Esophagus muscularis mucosa (tissue), 4 donors: ENCODE measurements at regions not wholly inside any gene's neighbourhood (a gene's known extent, or its start where the extent isn't known, plus 50 kb on each side); places are given as distances from the start of the nearest gene placed in this dataset.
"Not testable (repeated sequence)": the region's sequence is repeated elsewhere in the genome, so short reads cannot be mapped to it uniquely, and the experiment has no call there.

Experiments
- DNase-seq: peaks from one replicate; pipeline ENCODE4 v3.0.0-alpha.2; 2017; ENCODE audit errors: extremely low spot score
- H3K27ac ChIP-seq, 4 donors: fragments of 200-600 bp; sonication (generic); replicated peaks in 1 of 4; 1 replicate in 3 of 4; 2 replicates in 1 of 4; pipeline ENCODE4 v1.5.1; 2016 to 2019; ENCODE audit warnings: mild to moderate bottlenecking in 1 of 4
- H3K27me3 ChIP-seq, 4 donors: fragments of 200-600 bp; sonication (generic); one replicate each; pipeline versions ENCODE4 v1.5.1 to v1.6.0; 2016 to 2019
- H3K36me3 ChIP-seq, 4 donors: fragments of 200-600 bp; sonication (generic); one replicate each; pipeline ENCODE4 v1.5.1; 2016 to 2019
- H3K4me1 ChIP-seq, 4 donors: fragments of 200-600 bp; sonication (generic); one replicate each; pipeline ENCODE4 v1.5.1; 2016 to 2019
- H3K4me3 ChIP-seq, 4 donors: fragments of 200-600 bp; sonication (generic); 1 replicate in 2 of 4; 2 replicates in 2 of 4; pipeline ENCODE4 v1.5.1; 2016 to 2019; ENCODE audit warnings: mild to moderate bottlenecking in 4 of 4, moderate library complexity in 1 of 4
- H3K9me3 ChIP-seq, 4 donors: fragments of 200-600 bp; sonication (generic); 1 replicate in 3 of 4; 2 replicates in 1 of 4; pipeline ENCODE4 v1.5.1; 2016 to 2019
- EP300 ChIP-seq: sonication (generic); formaldehyde crosslinking; IDR thresholded peaks from one replicate; pipeline ENCODE4 v1.6.1; 2017; ENCODE audit warnings: antibody characterized with exemption
- POLR2A ChIP-seq: fragments of 450-650 bp; IDR thresholded peaks from one replicate; pipeline ENCODE4 v1.6.1; 2017; ENCODE audit warnings: antibody characterized with exemption, moderate library complexity, mild to moderate bottlenecking, low read depth
- POLR2AphosphoS5 ChIP-seq, 2 donors: sonication (generic); formaldehyde crosslinking; IDR thresholded peaks; one replicate each; pipeline ENCODE4 v1.6.1; 2017; ENCODE audit warnings: antibody characterized with exemption in 2 of 2
- WGBS: methylation state at CpG from one replicate; pipeline ENCODE4 v1.1.5; 2018; 5-methylcytosine and 5-hydroxymethylcytosine counted together
- intact Hi-C: fragments of 100-400 bp; cut with DNase I; formaldehyde crosslinking; loops from one replicate; pipeline ENCODE4 v1.15.1; 2023
- TF ChIP-seq, protein P1 (sequence below), 3 experiments: fragments of 200-600 bp in 2 of 3; fragments of 450-650 bp in 1 of 3; sonication (generic) in 2 of 3; IDR thresholded peaks; one replicate each; pipeline ENCODE4 v1.5.1; 2017 to 2019; ENCODE audit warnings: antibody characterized with exemption in 3 of 3, mild to moderate bottlenecking in 2 of 3, moderate library complexity in 1 of 3

DNA sequence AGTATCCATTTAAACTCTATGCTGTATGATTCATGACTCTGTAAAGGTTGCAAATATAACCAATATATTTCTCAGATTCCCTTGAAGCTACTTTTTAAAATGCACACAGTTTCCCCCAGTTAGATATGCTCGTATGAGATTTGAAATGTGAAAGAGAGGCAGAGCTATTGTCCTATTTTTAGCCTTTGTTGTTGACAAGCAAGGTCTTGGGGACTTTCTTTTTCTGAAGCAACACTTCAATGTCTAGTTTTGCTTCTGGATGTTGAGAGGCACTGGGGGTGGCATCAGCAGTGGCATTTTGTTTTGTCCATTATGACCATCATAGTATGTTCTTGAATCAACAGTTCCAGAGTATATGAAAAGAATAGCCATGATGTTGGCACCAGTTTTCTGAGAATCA lies 63.4 kb downstream of the ASCL1 start:
- TF ChIP-seq, protein P1, sequence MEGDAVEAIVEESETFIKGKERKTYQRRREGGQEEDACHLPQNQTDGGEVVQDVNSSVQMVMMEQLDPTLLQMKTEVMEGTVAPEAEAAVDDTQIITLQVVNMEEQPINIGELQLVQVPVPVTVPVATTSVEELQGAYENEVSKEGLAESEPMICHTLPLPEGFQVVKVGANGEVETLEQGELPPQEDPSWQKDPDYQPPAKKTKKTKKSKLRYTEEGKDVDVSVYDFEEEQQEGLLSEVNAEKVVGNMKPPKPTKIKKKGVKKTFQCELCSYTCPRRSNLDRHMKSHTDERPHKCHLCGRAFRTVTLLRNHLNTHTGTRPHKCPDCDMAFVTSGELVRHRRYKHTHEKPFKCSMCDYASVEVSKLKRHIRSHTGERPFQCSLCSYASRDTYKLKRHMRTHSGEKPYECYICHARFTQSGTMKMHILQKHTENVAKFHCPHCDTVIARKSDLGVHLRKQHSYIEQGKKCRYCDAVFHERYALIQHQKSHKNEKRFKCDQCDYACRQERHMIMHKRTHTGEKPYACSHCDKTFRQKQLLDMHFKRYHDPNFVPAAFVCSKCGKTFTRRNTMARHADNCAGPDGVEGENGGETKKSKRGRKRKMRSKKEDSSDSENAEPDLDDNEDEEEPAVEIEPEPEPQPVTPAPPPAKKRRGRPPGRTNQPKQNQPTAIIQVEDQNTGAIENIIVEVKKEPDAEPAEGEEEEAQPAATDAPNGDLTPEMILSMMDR (IDR thresholded peaks at IDR 0.05): no peak
- TF ChIP-seq POLR2AphosphoS5 (IDR thresholded peaks at IDR 0.05) (no peak), POLR2A (no peak), EP300 (no peak)
- intact Hi-C loops: no loop called here
- Histone ChIP-seq H3K9me3 (no peaks in the 10 kb centered on the region), H3K36me3 (no peaks in the 10 kb centered on the region), H3K27ac (no peak overlapping the region), H3K27me3 (no peaks in the 10 kb centered on the region), H3K4me3 (no peak overlapping the region), H3K4me1 (no peaks in the 10 kb centered on the region)
- no peak for DNase-seq
- 32% methylated on average over 1 of the region's 1 CpG for WGBS

DNA sequence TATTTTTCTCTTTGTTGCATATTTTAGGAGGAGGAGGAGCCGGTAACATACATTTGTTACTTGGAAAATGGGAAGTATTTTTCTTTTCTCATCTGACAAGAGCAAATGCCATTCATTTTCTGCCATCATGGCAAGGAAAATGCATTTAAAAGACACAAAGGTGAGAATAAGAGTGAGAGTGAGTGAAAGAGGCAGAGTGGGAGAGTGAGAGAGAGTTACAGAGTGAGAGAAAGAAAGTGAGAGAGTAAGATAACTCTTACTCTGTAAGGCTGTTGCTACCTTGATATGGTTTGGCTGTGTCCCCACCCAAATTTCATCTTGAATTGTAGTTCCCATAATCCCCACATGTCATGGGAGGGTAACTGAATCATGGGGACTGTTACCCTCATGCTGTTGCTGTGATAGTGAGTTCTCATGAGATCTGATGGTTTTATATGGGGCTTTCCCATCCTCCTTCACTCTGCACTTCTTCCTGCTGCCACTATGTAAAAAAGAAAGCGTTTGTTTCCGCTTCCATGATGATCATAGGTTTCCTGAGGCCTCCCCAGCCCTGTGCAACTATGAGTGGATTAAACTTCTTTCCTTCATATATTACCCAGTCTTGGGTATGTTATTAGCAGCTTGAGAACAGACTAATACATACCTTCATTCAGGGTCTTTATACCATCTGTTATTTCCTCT lies 64.2 kb downstream of the ASCL1 start:
- no peak for DNase-seq
- WGBS: 84% methylated on average over 3 of the region's 3 CpGs
- peaks cover 0 to 3% (median 1%) of the 10 kb centered on the region in 4 donors for H3K4me1 ChIP-seq
- H3K27me3 ChIP-seq: no peaks in the 10 kb centered on the region
- no peak overlapping the region for H3K4me3 ChIP-seq
- intact Hi-C loops: no loop called here
- H3K36me3 ChIP-seq: no peaks in the 10 kb centered on the region
- H3K9me3 ChIP-seq: no peaks in the 10 kb centered on the region
- TF ChIP-seq, protein P1 (IDR thresholded peaks at IDR 0.05): no peak
- H3K27ac ChIP-seq: no peak overlapping the region

DNA sequence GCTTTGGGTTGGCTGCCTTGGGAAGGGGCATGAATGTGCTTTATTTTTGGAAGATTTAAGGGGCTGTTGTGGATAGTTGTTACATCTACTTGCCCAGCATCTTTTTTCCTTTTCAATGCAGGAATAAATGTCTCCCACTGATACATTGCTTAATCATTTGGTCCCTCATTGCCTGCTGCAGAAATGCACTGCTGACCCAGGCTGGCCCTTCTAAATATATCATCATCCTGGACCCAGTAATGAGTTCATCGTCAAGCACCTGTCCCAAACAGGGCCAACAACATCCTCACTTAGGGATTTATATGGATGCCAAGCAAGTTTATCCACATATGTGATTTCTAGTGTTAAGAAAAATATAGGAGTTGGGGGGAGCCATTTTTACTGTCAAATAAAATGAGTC lies 67.2 kb downstream of the ASCL1 start:
- H3K9me3 ChIP-seq: no peaks in the 10 kb centered on the region
- H3K4me1 ChIP-seq: peaks cover 0 to 9% (median 4%) of the 10 kb centered on the region in 4 donors
- no peaks in the 10 kb centered on the region for H3K27me3 ChIP-seq
- H3K27ac ChIP-seq: no peak overlapping the region
- no peak overlapping the region for H3K4me3 ChIP-seq
- no peak for TF ChIP-seq POLR2A
- no peak for TF ChIP-seq POLR2AphosphoS5 (IDR thresholded peaks at IDR 0.05)
- TF ChIP-seq, protein P1 (IDR thresholded peaks at IDR 0.05): no peak
- no peak for TF ChIP-seq EP300
- intact Hi-C loops: no loop called here
- WGBS: 50% methylated on average over 1 of the region's 1 CpG
- H3K36me3 ChIP-seq: no peaks in the 10 kb centered on the region
- DNase-seq: no peak

DNA sequence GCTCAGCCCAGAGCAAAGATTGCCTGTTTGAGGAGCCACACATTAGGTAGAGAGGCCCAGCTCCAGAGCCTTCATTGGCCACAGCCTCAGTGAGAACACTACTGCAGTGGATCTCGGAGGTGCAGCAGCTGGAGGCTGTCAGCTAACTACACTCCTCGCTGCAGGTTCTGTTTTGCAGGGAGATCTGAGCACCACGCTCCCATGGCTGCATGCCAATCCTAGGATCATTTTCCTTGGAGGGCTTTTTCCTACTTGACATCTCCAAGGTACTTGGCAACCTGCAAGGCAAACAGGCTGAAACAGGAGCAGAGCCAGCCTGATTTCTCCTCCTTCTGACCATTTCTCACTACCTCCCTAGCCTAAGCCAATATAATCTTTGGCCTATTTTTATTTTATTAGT lies 69.2 kb downstream of the ASCL1 start:
- H3K9me3 ChIP-seq, intact Hi-C loops, H3K4me1 ChIP-seq, H3K36me3 ChIP-seq, DNase-seq, H3K4me3 ChIP-seq, H3K27me3 ChIP-seq, H3K27ac ChIP-seq: not testable (repeated sequence)
- WGBS: 23% methylated on average over 3 of the region's 3 CpGs

DNA sequence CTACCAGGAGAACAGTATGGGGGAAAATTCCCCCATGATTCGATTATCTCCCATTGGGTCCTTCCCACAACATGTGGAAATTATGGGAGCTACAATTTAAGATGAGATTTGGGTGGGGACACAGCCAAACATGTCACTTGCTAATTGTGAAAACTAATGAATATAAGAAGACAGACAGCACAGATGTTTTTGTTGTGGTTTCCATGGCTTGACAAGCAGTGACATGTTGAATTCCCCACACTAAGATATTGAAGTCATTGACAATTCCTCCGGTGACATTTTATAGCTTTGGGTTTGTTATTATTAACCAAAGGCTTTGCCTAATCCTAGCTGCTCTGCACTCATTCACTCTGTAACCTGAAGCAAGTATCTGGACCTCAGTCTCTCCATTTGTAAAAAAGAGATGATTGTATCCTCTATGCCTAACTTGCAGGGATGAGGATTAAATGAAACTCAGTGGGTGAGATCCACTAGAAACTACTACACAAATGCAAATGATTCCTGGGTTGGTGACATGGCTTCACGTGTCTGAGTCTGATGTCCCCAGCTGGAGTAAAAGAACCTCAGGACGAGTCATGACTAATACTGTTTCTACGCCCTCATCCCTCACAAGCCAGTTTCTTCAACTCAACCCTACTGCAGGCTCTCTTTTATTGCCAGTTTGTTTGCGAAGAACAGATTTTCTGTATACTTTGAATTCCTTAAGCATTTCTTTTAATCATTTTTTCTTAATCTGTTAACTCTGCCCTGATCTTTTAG lies 71.6 kb downstream of the ASCL1 start:
- no peaks in the 10 kb centered on the region for H3K9me3 ChIP-seq
- 76% methylated on average over 6 of the region's 6 CpGs for WGBS
- peaks cover 0 to 9% (median 4%) of the 10 kb centered on the region in 4 donors for H3K4me1 ChIP-seq
- H3K36me3 ChIP-seq: no peaks in the 10 kb centered on the region
- no peaks in the 10 kb centered on the region for H3K27me3 ChIP-seq
- H3K4me3 ChIP-seq: no peak overlapping the region
- H3K27ac ChIP-seq: no peak overlapping the region
- TF ChIP-seq POLR2AphosphoS5 (IDR thresholded peaks at IDR 0.05): no peak
- no peak for TF ChIP-seq POLR2A
- TF ChIP-seq, protein P1 (IDR thresholded peaks at IDR 0.05): no peak
- no peak for TF ChIP-seq EP300
- intact Hi-C loops: no loop called here
- no peak for DNase-seq
